ENCODE measurements at regions not wholly inside any gene's neighbourhood (a gene's known extent, or its start where the extent isn't known, plus 50 kb on each side); places are given as distances from the start of the nearest gene placed in this dataset.

DNA sequence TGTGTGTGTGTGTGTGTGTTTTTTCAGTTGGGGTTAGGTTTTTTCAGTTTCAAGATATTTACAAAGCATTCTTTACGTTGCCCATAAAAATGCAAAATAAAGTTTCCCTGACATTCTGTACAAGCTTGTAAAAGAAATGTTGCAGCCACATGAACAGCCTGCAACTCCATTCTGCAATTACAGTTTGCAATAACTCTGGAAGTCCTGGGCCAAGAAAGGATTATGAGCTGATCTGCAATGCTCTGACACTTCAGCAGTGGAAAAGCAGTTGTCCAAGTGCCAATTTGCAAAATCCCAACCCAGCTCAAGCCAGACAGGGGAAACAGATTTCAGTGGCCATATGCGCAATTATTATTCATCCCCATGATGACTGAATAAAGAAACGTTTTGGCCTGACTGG lies 322.1 kb downstream of the MEX3B start:
- TF ChIP-seq FOXJ3 (CRISPR knock-in tag; IDR thresholded peaks at IDR 0.05) (no peak), POLR2AphosphoS5 (IDR thresholded peaks at IDR 0.05; ENCODE audit: low read depth, low read length) (no peak), RFX5 (IDR thresholded peaks at IDR 0.05; ENCODE audit: low read length) (no peak), GABPA (IDR thresholded peaks at IDR 0.05; ENCODE audit: low read depth) (no peak), RAD21 (IDR thresholded peaks at IDR 0.05; ENCODE audit: low read length) (no peak), TEAD4 (IDR thresholded peaks at IDR 0.05; ENCODE audit: borderline replicate concordance, insufficient read depth) (no peak), EZH2phosphoT487 (IDR thresholded peaks at IDR 0.05; ENCODE audit: borderline replicate concordance, low read depth) (no peak)
- TF ChIP-seq, protein P1, sequence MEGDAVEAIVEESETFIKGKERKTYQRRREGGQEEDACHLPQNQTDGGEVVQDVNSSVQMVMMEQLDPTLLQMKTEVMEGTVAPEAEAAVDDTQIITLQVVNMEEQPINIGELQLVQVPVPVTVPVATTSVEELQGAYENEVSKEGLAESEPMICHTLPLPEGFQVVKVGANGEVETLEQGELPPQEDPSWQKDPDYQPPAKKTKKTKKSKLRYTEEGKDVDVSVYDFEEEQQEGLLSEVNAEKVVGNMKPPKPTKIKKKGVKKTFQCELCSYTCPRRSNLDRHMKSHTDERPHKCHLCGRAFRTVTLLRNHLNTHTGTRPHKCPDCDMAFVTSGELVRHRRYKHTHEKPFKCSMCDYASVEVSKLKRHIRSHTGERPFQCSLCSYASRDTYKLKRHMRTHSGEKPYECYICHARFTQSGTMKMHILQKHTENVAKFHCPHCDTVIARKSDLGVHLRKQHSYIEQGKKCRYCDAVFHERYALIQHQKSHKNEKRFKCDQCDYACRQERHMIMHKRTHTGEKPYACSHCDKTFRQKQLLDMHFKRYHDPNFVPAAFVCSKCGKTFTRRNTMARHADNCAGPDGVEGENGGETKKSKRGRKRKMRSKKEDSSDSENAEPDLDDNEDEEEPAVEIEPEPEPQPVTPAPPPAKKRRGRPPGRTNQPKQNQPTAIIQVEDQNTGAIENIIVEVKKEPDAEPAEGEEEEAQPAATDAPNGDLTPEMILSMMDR (IDR thresholded peaks at IDR 0.05), result no peak
- TF ChIP-seq, protein P2, sequence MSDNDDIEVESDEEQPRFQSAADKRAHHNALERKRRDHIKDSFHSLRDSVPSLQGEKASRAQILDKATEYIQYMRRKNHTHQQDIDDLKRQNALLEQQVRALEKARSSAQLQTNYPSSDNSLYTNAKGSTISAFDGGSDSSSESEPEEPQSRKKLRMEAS (IDR thresholded peaks at IDR 0.05; ENCODE audit: low read depth), result no peak
